Neural cell (in vitro differentiated cells): ENCODE measurements at regions not wholly inside any gene's neighbourhood (a gene's known extent, or its start where the extent isn't known, plus 50 kb on each side); places are given as distances from the start of the nearest gene placed in this dataset.

ENCODE experiments used
- H2AFZ ChIP-seq: fragments of 200-600, 300-800 bp; sonication (generic), shearing (Covaris generic); 2 replicates; pipeline ENCODE4 v1.6.0; 2014; ENCODE audit warnings: low read depth, mild to moderate bottlenecking, antibody characterized with exemption, low read length, moderate library complexity
- H3F3A ChIP-seq: fragments of 200-600 bp; shearing (Covaris generic); 2 replicates; pipeline ENCODE4 v1.6.1; 2016; ENCODE audit warnings: mild to moderate bottlenecking, moderate library complexity, mixed read lengths, antibody characterized with exemption, low read length; ENCODE audit not compliant: insufficient read depth, poor library complexity, severe bottlenecking
- H3K27ac ChIP-seq: fragments of 200-600, 300-800 bp; sonication (generic), shearing (Covaris generic); 2 replicates; pipeline ENCODE4 v1.5.1; 2014; ENCODE audit warnings: mild to moderate bottlenecking, low read length, moderate library complexity
- H3K27me3 ChIP-seq: fragments of 300-800, 200-600 bp; sonication (generic), shearing (Covaris generic); 2 replicates; pipeline ENCODE4 v1.6.0; 2014; ENCODE audit warnings: mild to moderate bottlenecking, low read depth, low read length, moderate library complexity; ENCODE audit not compliant: insufficient read depth
- H3K36me3 ChIP-seq: fragments of 300-800, 200-600 bp; sonication (generic), shearing (Covaris generic); 2 replicates; pipeline ENCODE4 v1.5.1; 2014; ENCODE audit warnings: mild to moderate bottlenecking, antibody characterized with exemption, low read length, moderate library complexity; ENCODE audit not compliant: insufficient read depth
- H3K4me2 ChIP-seq: fragments of 300-800, 200-600 bp; sonication (generic), shearing (Covaris generic); 2 replicates; pipeline ENCODE4 v1.6.0; 2014; ENCODE audit warnings: mild to moderate bottlenecking, low read length
- H3K4me3 ChIP-seq: fragments of 300-800, 200-600 bp; sonication (generic), shearing (Covaris generic); 2 replicates; pipeline ENCODE4 v1.5.1; 2014; ENCODE audit warnings: mild to moderate bottlenecking, low read length, moderate library complexity
- H3K79me2 ChIP-seq: fragments of 200-600 bp; shearing (Covaris generic); replicated peaks from 2 replicates; pipeline ENCODE4 v1.6.0; 2014; ENCODE audit warnings: mild to moderate bottlenecking, low read length, moderate library complexity; ENCODE audit not compliant: insufficient read depth
- H3K9ac ChIP-seq: fragments of 300-800, 200-600 bp; sonication (generic), shearing (Covaris generic); 2 replicates; pipeline ENCODE4 v1.6.1; 2016; ENCODE audit warnings: mild to moderate bottlenecking, low read length, mixed read lengths
- H3K9me2 ChIP-seq: fragments of 200-600 bp; shearing (Covaris generic); 2 replicates; pipeline ENCODE4 v1.6.1; 2016; ENCODE audit warnings: mild to moderate bottlenecking, low read length, mixed read lengths; ENCODE audit not compliant: insufficient read depth
- H3K9me3 ChIP-seq: fragments of 200-600, 300-800 bp; sonication (generic), shearing (Covaris generic); 2 replicates; pipeline ENCODE4 v1.6.1; 2016; ENCODE audit warnings: mild to moderate bottlenecking, mixed run types, low read length, moderate library complexity, mixed read lengths
- H4K20me1 ChIP-seq: fragments of 200-600 bp; shearing (Covaris generic); 2 replicates; pipeline ENCODE4 v1.6.1; 2016; ENCODE audit warnings: mild to moderate bottlenecking, mixed run types; ENCODE audit not compliant: insufficient read depth
- CTCF ChIP-seq: fragments of 450-650 bp; IDR thresholded peaks from 2 replicates; pipeline ENCODE4 v1.5.1; 2014; ENCODE audit warnings: antibody characterized with exemption, mild to moderate bottlenecking, moderate library complexity; ENCODE audit not compliant: poor library complexity, severe bottlenecking
- EP300 ChIP-seq: fragments of 450-650 bp; conservative IDR thresholded peaks from 2 replicates; pipeline ENCODE4 v1.6.1; 2014; ENCODE audit warnings: antibody characterized with exemption, mild to moderate bottlenecking, moderate library complexity; ENCODE audit not compliant: poor library complexity, severe bottlenecking
- MXI1 ChIP-seq: fragments of 450-650 bp; conservative IDR thresholded peaks from 2 replicates; pipeline ENCODE4 v1.6.1; 2014; ENCODE audit warnings: antibody characterized with exemption, mild to moderate bottlenecking; ENCODE audit not compliant: poor library complexity, severe bottlenecking
- POLR2AphosphoS5 ChIP-seq: IDR thresholded peaks from 2 replicates; pipeline ENCODE4 v1.6.1; 2012
- RAD21 ChIP-seq: fragments of 450-650 bp; conservative IDR thresholded peaks from 2 replicates; pipeline ENCODE4 v1.6.1; 2014; ENCODE audit warnings: antibody characterized with exemption, mild to moderate bottlenecking, moderate library complexity
- TAF1 ChIP-seq: IDR thresholded peaks from 2 replicates; pipeline ENCODE4 v1.6.1; 2012; ENCODE audit warnings: low read depth

DNA sequence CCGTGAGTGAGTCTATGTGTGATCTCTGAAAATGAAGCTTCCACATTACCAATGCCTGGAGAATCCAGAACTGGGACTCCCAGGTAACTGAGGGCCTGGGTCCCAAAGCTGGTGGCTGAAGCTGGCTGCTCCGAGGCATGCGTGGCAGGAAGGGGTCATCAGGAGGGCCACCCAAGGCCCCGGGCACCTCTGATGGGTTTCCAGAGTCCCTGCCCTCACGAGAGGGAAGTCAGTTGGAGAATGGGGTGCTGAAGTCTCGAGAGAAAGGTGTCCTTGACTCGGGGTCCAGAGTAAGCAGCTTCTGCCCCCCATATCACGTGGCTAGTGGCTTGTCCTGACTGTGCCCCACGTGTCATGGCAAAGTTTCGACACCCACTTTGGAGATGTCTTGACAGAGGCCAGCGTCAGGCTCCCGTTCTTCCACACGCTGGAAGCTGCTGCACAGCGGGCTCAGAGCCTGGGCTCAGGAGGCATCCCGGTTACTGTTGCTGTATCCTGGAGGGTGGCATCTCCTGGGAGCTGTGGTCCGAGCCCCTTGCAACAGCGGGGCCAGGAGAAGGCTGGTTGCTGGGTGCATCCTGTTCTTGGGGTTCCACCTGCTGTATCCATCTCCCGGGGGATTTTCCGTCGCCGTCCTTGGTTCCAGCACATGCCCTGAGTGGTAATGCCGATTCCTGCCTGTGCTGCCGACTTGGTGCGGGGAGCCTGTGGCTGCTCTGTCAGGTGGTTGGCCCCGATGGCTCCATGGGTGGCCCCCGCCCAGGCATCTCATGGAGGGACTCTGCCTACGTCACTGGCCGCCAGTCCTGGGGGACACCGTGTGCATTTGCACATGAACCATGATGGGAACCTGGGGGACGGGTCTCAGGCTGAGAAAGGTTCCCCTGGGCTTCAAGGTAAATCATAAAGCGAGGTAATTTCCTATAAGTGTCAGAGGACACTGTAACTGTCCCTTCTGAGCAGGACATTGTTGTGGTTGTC is 183.3 kb upstream of the HDAC4 start:
- Histone ChIP-seq H3K9ac (no peak overlapping the region), H3K4me2 (no peak overlapping the region), H3K27me3 (no peaks in the 10 kb centered on the region), H4K20me1 (no peaks in the 10 kb centered on the region), H3K79me2 (no peaks in the 10 kb centered on the region), H3K9me3 (no peaks in the 10 kb centered on the region), H3K4me3 (no peak overlapping the region), H3K9me2 (no peaks in the 10 kb centered on the region), H2AFZ (no peak overlapping the region), H3F3A (no peaks in the 10 kb centered on the region), H3K27ac (no peak overlapping the region), H3K36me3 (no peaks in the 10 kb centered on the region)
- TF ChIP-seq POLR2AphosphoS5: no peak

GRCh38 chr2:239583171-239583878 is 182.5 kb upstream of the HDAC4 start:
- H3F3A ChIP-seq: no peaks in the 10 kb centered on the region
- H3K27ac ChIP-seq: no peak overlapping the region
- TF ChIP-seq TAF1: no peak
- no peak for TF ChIP-seq POLR2AphosphoS5
- no peak for TF ChIP-seq EP300
- H3K36me3 ChIP-seq: no peaks in the 10 kb centered on the region
- H3K79me2 ChIP-seq: no peaks in the 10 kb centered on the region
- no peaks in the 10 kb centered on the region for H4K20me1 ChIP-seq
- no peak overlapping the region for H3K4me2 ChIP-seq
- no peak overlapping the region for H3K4me3 ChIP-seq
- no peak overlapping the region for H2AFZ ChIP-seq
- no peaks in the 10 kb centered on the region for H3K9me2 ChIP-seq
- no peaks in the 10 kb centered on the region for H3K27me3 ChIP-seq
- no peak overlapping the region for H3K9ac ChIP-seq
- H3K9me3 ChIP-seq: no peaks in the 10 kb centered on the region

GRCh38 chr2:239582476-239582875 is 181.7 kb upstream of the HDAC4 start:
- no peaks in the 10 kb centered on the region for H3K9me3 ChIP-seq
- no peak overlapping the region for H3K4me2 ChIP-seq
- no peaks in the 10 kb centered on the region for H3F3A ChIP-seq
- TF ChIP-seq TAF1 (no peak), MXI1 (no peak), CTCF (no peak), RAD21 (no peak)
- H3K9me2 ChIP-seq: no peaks in the 10 kb centered on the region
- no peak overlapping the region for H3K27ac ChIP-seq
- no peaks in the 10 kb centered on the region for H4K20me1 ChIP-seq
- no peaks in the 10 kb centered on the region for H3K79me2 ChIP-seq
- H3K9ac ChIP-seq: no peak overlapping the region
- H2AFZ ChIP-seq: no peak overlapping the region
- H3K27me3 ChIP-seq: no peaks in the 10 kb centered on the region
- no peaks in the 10 kb centered on the region for H3K36me3 ChIP-seq
- H3K4me3 ChIP-seq: no peak overlapping the region
